22Rv1 (cell line): ENCODE measurements at regions not wholly inside any gene's neighbourhood (a gene's known extent, or its start where the extent isn't known, plus 50 kb on each side); places are given as distances from the start of the nearest gene placed in this dataset.

Source experiments
- ZFX ChIP-seq: fragments of 450-650 bp; IDR thresholded peaks from 2 replicates; pipeline ENCODE4 v1.6.1; 2017; ENCODE audit warnings: antibody characterized with exemption, borderline replicate concordance
- TF ChIP-seq, protein P1 (sequence below): fragments of 450-650 bp; IDR thresholded peaks from 2 replicates; pipeline ENCODE4 v1.5.1; 2017; ENCODE audit warnings: mild to moderate bottlenecking

DNA sequence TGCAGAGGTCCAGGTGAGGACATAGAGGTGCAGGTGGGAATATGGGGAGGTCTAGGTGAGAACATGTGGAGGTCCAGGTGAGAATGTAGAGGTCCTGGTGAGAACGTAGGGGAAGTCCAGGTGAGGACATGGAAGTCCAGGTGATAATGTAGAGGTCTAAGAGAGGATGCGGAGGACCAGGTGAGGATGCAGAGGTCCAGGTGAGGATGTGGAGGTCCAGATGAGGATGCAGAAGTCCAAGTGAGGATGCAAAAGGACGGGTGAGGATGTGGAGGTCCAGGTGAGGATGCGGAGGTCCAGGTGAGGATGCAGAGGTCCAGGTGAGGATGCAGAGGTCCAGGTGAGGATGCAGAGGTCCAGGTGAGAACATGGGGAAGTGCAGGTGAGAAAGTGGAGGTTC, 133.8 kb downstream of the MRPL36 start:
- TF ChIP-seq, protein P1, sequence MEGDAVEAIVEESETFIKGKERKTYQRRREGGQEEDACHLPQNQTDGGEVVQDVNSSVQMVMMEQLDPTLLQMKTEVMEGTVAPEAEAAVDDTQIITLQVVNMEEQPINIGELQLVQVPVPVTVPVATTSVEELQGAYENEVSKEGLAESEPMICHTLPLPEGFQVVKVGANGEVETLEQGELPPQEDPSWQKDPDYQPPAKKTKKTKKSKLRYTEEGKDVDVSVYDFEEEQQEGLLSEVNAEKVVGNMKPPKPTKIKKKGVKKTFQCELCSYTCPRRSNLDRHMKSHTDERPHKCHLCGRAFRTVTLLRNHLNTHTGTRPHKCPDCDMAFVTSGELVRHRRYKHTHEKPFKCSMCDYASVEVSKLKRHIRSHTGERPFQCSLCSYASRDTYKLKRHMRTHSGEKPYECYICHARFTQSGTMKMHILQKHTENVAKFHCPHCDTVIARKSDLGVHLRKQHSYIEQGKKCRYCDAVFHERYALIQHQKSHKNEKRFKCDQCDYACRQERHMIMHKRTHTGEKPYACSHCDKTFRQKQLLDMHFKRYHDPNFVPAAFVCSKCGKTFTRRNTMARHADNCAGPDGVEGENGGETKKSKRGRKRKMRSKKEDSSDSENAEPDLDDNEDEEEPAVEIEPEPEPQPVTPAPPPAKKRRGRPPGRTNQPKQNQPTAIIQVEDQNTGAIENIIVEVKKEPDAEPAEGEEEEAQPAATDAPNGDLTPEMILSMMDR = no peak
- TF ChIP-seq ZFX = no peak
